Osteoblast (primary cell): ENCODE measurements at regions not wholly inside any gene's neighbourhood (a gene's known extent, or its start where the extent isn't known, plus 50 kb on each side); places are given as distances from the start of the nearest gene placed in this dataset.

Source experiments
- DNase-seq: peaks from one replicate; pipeline ENCODE4 v3.0.0; 2011; ENCODE audit warnings: low spot score, mixed read lengths; ENCODE audit not compliant: insufficient read length; ENCODE audit errors: missing footprints
- H2AFZ ChIP-seq: 2 replicates; pipeline ENCODE4 v1.6.0; 2011; ENCODE audit warnings: mild to moderate bottlenecking, low read length
- H3K27ac ChIP-seq: 2 replicates; pipeline ENCODE4 v1.5.1; 2011; ENCODE audit warnings: mild to moderate bottlenecking, low read depth, low read length, moderate library complexity
- H3K27me3 ChIP-seq: 2 replicates; pipeline ENCODE4 v1.6.0; 2012; ENCODE audit warnings: mild to moderate bottlenecking, control low read depth, inconsistent platforms, low read length, moderate library complexity; ENCODE audit not compliant: insufficient read depth
- H3K36me3 ChIP-seq: 2 replicates; pipeline ENCODE4 v1.5.1; 2011; ENCODE audit warnings: mild to moderate bottlenecking, low read length, control low read depth, moderate library complexity; ENCODE audit not compliant: insufficient read depth
- H3K4me1 ChIP-seq: 2 replicates; pipeline ENCODE4 v1.5.1; 2011; ENCODE audit warnings: mild to moderate bottlenecking, low read length, control low read depth, moderate library complexity; ENCODE audit not compliant: insufficient read depth
- H3K4me2 ChIP-seq: 2 replicates; pipeline ENCODE4 v1.6.0; 2011; ENCODE audit warnings: mild to moderate bottlenecking, low read length; ENCODE audit not compliant: insufficient read depth
- H3K4me3 ChIP-seq: fragments of 200-600 bp; sonication (generic); 3 replicates; pipeline ENCODE4 v1.5.1; 2012; ENCODE audit warnings: mild to moderate bottlenecking, low read length, inconsistent platforms; ENCODE audit not compliant: insufficient read depth
- H3K79me2 ChIP-seq: 2 replicates; pipeline ENCODE4 v1.6.0; 2012; ENCODE audit warnings: mild to moderate bottlenecking, low read length, control low read depth, inconsistent platforms; ENCODE audit not compliant: insufficient read depth
- H3K9me3 ChIP-seq: 2 replicates; pipeline ENCODE4 v1.5.1; 2011; ENCODE audit warnings: low read depth, low read length, control low read depth
- H4K20me1 ChIP-seq: 2 replicates; pipeline ENCODE4 v1.6.0; 2012; ENCODE audit warnings: mild to moderate bottlenecking, low read length, control low read depth; ENCODE audit not compliant: insufficient read depth
- TF ChIP-seq, protein P1 (sequence below): IDR thresholded peaks from 2 replicates; pipeline ENCODE4 v1.5.1; 2011; ENCODE audit warnings: mild to moderate bottlenecking, low read depth, low read length, moderate library complexity; ENCODE audit errors: extremely low read depth

DNA sequence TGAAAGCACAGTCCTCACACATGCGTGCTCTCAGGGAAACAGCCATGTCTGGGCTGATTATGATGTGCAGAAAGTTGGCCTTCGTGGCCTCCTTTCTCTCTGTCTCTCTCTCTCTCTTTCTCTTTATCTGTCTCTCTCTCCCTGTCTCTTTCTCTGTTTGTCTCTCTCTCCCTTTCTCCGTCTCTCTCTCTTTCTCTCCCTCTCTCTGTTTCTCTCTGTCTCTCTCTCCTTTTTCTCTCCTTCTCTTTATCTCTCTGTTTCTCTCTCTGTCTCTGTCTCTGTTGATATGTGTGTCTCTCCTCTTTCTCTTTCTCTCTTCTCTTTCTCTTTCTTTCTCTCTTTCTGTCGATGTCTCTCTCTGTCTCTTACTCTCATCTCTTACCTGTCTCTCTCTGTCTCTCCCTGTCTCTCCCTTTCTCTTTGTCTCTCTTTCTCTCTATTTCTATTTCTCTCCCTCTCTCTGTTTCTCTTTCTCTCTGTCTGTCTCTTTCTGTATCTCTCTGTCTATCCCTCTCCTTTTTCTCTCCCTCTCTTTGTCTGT is 105.4 kb upstream of the MPP7 start:
- Histone ChIP-seq H2AFZ (no peak overlapping the region), H3K79me2 (no peaks in the 10 kb centered on the region), H3K4me1 (no peaks in the 10 kb centered on the region)

DNA sequence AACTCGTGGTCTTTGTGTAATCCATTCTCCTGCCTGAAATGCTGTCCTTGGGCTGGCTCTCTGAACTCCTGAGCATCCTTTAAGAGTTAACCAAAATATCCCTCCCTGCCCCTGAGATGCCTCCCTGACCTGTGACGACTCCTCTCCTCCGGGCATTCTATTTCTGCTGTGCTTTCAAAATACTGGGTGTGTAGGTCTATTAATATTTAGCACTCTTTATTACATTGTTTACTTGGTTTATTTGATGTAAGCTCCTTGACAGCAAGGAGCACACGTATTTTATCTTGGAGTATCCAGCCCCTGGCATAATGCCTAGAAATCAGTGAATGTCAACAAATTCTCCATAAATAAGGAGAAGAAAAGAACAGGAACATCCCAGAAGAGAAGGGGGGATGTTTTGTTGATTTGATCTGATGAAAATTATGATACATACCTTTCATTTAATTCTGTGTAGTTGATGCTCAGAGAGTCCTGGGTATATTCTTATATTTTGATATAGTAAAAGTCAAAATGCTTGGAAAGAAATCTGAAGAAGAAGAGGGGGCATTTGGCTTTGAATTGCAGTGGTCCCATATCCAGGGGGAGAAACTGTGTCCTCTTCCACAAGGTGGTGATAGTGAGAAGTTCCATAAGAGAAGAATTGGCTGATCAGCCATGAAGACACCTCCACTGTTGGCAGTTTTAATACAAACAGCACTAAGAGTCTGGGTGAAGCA is 107.7 kb upstream of the MPP7 start:
- peak; percentile 11 for DNase-seq
- Histone ChIP-seq H3K9me3 (no peaks in the 10 kb centered on the region), H4K20me1 (no peaks in the 10 kb centered on the region), H3K27ac (no peak overlapping the region), H3K79me2 (no peaks in the 10 kb centered on the region), H3K4me2 (no peak overlapping the region), H3K4me3 (no peak overlapping the region), H3K36me3 (no peaks in the 10 kb centered on the region), H3K27me3 (peaks cover 24% of the 10 kb centered on the region), H3K4me1 (no peaks in the 10 kb centered on the region), H2AFZ (no peak overlapping the region)
- TF ChIP-seq, protein P1, sequence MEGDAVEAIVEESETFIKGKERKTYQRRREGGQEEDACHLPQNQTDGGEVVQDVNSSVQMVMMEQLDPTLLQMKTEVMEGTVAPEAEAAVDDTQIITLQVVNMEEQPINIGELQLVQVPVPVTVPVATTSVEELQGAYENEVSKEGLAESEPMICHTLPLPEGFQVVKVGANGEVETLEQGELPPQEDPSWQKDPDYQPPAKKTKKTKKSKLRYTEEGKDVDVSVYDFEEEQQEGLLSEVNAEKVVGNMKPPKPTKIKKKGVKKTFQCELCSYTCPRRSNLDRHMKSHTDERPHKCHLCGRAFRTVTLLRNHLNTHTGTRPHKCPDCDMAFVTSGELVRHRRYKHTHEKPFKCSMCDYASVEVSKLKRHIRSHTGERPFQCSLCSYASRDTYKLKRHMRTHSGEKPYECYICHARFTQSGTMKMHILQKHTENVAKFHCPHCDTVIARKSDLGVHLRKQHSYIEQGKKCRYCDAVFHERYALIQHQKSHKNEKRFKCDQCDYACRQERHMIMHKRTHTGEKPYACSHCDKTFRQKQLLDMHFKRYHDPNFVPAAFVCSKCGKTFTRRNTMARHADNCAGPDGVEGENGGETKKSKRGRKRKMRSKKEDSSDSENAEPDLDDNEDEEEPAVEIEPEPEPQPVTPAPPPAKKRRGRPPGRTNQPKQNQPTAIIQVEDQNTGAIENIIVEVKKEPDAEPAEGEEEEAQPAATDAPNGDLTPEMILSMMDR = peak; percentile 32

More for the DNA sequence above, 105.4 kb upstream of the MPP7 start:
- DNase-seq = no peak
- H3K27me3 ChIP-seq = peaks cover 22% of the 10 kb centered on the region
- H3K27ac ChIP-seq = no peak overlapping the region
- H3K4me2 ChIP-seq = no peak overlapping the region
- H3K4me3 ChIP-seq = no peak overlapping the region
- no peaks in the 10 kb centered on the region for H3K9me3 ChIP-seq
- no peaks in the 10 kb centered on the region for H3K36me3 ChIP-seq
- TF ChIP-seq, protein P1 = no peak
- H4K20me1 ChIP-seq = no peaks in the 10 kb centered on the region

DNA sequence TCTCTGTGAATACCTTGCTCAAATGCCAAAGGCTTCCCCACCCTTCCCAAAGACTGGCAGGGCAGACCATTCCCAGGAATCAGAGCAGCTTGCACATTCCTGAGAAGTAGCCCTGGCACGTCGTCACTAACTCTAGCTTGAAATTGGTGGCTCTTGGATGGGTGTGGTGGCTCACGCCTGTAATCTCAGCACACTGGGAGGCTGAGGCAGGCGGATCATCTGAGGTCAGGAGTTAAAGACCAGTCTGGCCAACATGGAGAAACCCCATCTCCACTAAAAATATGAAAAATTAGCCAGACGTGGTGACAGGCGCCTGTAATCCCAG is 108.2 kb upstream of the MPP7 start:
- Histone ChIP-seq H3K27me3 (peaks cover 24% of the 10 kb centered on the region), H3K36me3 (no peaks in the 10 kb centered on the region), H3K4me2 (no peak overlapping the region), H4K20me1 (no peaks in the 10 kb centered on the region), H3K79me2 (no peaks in the 10 kb centered on the region), H3K9me3 (no peaks in the 10 kb centered on the region), H3K4me3 (no peak overlapping the region), H2AFZ (no peak overlapping the region), H3K27ac (no peak overlapping the region), H3K4me1 (no peaks in the 10 kb centered on the region)
- DNase-seq = peak; percentile 47
- TF ChIP-seq, protein P1 = no peak

GRCh38 chr10:28411648-28412047 is 108.8 kb upstream of the MPP7 start:
- H3K4me3 ChIP-seq = no peak overlapping the region
- no peaks in the 10 kb centered on the region for H3K4me1 ChIP-seq
- H3K27me3 ChIP-seq = peaks cover 24% of the 10 kb centered on the region
- no peaks in the 10 kb centered on the region for H3K79me2 ChIP-seq
- H2AFZ ChIP-seq = no peak overlapping the region
- no peaks in the 10 kb centered on the region for H3K9me3 ChIP-seq
- no peaks in the 10 kb centered on the region for H3K36me3 ChIP-seq
- no peak overlapping the region for H3K27ac ChIP-seq
- TF ChIP-seq, protein P1 = no peak
- H4K20me1 ChIP-seq = no peaks in the 10 kb centered on the region
- H3K4me2 ChIP-seq = no peak overlapping the region
- DNase-seq = no peak
